NCI-H2171 treated with DMSO at 0.1 percent for 48 hours (cell line): ENCODE measurements at regions not wholly inside any gene's neighbourhood (a gene's known extent, or its start where the extent isn't known, plus 50 kb on each side); places are given as distances from the start of the nearest gene placed in this dataset.
"Not testable (repeated sequence)": the region's sequence is repeated elsewhere in the genome, so short reads cannot be mapped to it uniquely, and the experiment has no call there.

Source experiments
- DNase-seq: peaks from one replicate; lab custom pipeline; 2025; lab: John Stamatoyannopoulos, UW

- DNase-seq: no peak
These were observed 75.7 kb upstream of the ZNF91 start for GRCh38 chr19:23470873-23471545.

DNA sequence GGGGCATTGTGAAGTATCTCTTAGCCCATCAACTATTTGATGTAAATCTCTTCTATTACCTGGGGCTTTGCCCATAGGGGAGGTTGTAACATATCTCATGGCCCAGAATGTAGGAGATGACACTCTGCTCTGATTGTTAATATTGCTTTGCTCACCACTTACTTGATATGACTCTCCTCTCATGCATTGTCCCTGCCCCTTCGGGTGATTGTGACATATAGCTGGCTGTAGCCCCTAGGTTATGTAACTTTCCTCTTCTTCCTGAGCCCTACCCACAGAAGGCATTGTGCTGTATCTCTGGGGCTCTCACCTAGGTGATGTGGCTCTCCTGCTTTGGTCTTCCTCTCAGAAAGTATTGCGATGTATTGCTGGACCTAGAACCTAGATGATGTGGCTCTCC, 69.1 kb upstream of the ZNF91 start:
- not testable (repeated sequence) for DNase-seq

- DNase-seq: no peak
These were observed 65.8 kb upstream of the ZNF91 start for GRCh38 chr19:23461120-23461519.

DNA sequence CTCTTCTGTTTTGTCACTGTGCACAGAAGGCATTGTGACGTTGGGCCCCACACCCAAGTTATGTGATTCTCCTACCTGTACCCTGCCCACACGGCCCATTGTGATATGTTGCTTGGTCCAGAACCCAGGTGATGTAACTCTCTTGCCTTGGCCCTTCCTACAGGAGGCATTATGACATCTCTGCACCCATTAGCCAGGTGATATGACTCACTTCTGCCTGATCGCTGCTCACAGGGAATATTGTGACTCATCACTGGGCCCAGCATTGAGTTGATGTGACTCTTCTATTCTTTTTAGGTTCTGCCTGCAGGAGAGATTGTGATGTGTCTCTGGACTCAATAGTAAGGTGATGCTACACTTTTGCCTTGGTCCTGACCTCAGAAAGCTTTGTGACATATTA, 65.4 kb upstream of the ZNF91 start:
- no peak for DNase-seq
